ENCODE measurements at regions not wholly inside any gene's neighbourhood (a gene's known extent, or its start where the extent isn't known, plus 50 kb on each side); places are given as distances from the start of the nearest gene placed in this dataset.

GRCh38 chr15:39468828-39469227 is 112.1 kb upstream of the THBS1 start:
- no peak for DNase-seq
- H3K4me1 Mint-ChIP-seq: peaks cover 16% of the 10 kb centered on the region
- TF ChIP-seq CTCF (IDR thresholded peaks at IDR 0.05): no peak

GRCh38 chr15:39471785-39472574 is 108.9 kb upstream of the THBS1 start:
- Mint-ChIP-seq H3K4me3 (no peak overlapping the region), H3K4me1 (peaks cover 20% of the 10 kb centered on the region), H3K36me3 (ENCODE audit: low read depth) (no peaks in the 10 kb centered on the region), H3K9me3 (no peaks in the 10 kb centered on the region), H3K27ac (no peak overlapping the region), H3K27me3 (ENCODE audit: low read depth, poor library complexity) (peaks cover 2% of the 10 kb centered on the region)
- no peak for TF ChIP-seq CTCF (IDR thresholded peaks at IDR 0.05)
- DNase-seq: no peak

More at GRCh38 chr15:39468828-39469227, 112.1 kb upstream of the THBS1 start:
- H3K27me3 Mint-ChIP-seq (ENCODE audit: low read depth, poor library complexity): peaks cover 2% of the 10 kb centered on the region
- H3K4me3 Mint-ChIP-seq: no peak overlapping the region
- no peaks in the 10 kb centered on the region for H3K36me3 Mint-ChIP-seq (ENCODE audit: low read depth)
- H3K27ac Mint-ChIP-seq: no peak overlapping the region
- no peaks in the 10 kb centered on the region for H3K9me3 Mint-ChIP-seq

GRCh38 chr15:39472621-39473297 is 108.1 kb upstream of the THBS1 start:
- no peak for DNase-seq
- H3K27ac Mint-ChIP-seq: peak overlapping the region; percentile 28
- H3K36me3 Mint-ChIP-seq (ENCODE audit: low read depth): no peaks in the 10 kb centered on the region
- peaks cover 2% of the 10 kb centered on the region for H3K27me3 Mint-ChIP-seq (ENCODE audit: low read depth, poor library complexity)
- TF ChIP-seq CTCF (IDR thresholded peaks at IDR 0.05): no peak
- no peak overlapping the region for H3K4me3 Mint-ChIP-seq
- no peaks in the 10 kb centered on the region for H3K9me3 Mint-ChIP-seq
- H3K4me1 Mint-ChIP-seq: peaks cover 24% of the 10 kb centered on the region

- Mint-ChIP-seq H3K27ac (peak overlapping the region; percentile 30), H3K36me3 (ENCODE audit: low read depth) (no peaks in the 10 kb centered on the region), H3K9me3 (no peaks in the 10 kb centered on the region), H3K27me3 (ENCODE audit: low read depth, poor library complexity) (peaks cover 2% of the 10 kb centered on the region), H3K4me1 (peaks cover 24% of the 10 kb centered on the region), H3K4me3 (no peak overlapping the region)
- TF ChIP-seq CTCF (IDR thresholded peaks at IDR 0.05): no peak
- no peak for DNase-seq
Measured at GRCh38 chr15:39473298-39473947, 107.5 kb upstream of the THBS1 start.

- TF ChIP-seq CTCF (IDR thresholded peaks at IDR 0.05): no peak
- H3K27me3 Mint-ChIP-seq (ENCODE audit: low read depth, poor library complexity): peaks cover 2% of the 10 kb centered on the region
Measured at GRCh38 chr15:39474657-39475056, 106.2 kb upstream of the THBS1 start.

More at GRCh38 chr15:39474657-39475056, 106.2 kb upstream of the THBS1 start:
- DNase-seq: no peak
- no peak overlapping the region for H3K4me3 Mint-ChIP-seq
- H3K36me3 Mint-ChIP-seq (ENCODE audit: low read depth): no peaks in the 10 kb centered on the region
- H3K27ac Mint-ChIP-seq: no peak overlapping the region
- H3K9me3 Mint-ChIP-seq: no peaks in the 10 kb centered on the region
- peaks cover 24% of the 10 kb centered on the region for H3K4me1 Mint-ChIP-seq

Data from nephron progenitor cell (in vitro differentiated cells).